ENCODE measurements at regions not wholly inside any gene's neighbourhood (a gene's known extent, or its start where the extent isn't known, plus 50 kb on each side); places are given as distances from the start of the nearest gene placed in this dataset.

- TF ChIP-seq FOS (IDR thresholded peaks at IDR 0.05; ENCODE audit: borderline replicate concordance, insufficient read depth, low read length) (no peak), CTCF (IDR thresholded peaks at IDR 0.05; ENCODE audit: extremely low read depth in 1 of 2, insufficient read depth in 1 of 2, low read depth in 1 of 2, low read length in 2 of 2) (no peak), POLR2A (IDR thresholded peaks at IDR 0.05; ENCODE audit: low read depth, low read length) (no peak), POLR2AphosphoS5 (IDR thresholded peaks at IDR 0.05; ENCODE audit: insufficient read depth, low read depth, low read length) (no peak), JUN (IDR thresholded peaks at IDR 0.05; ENCODE audit: borderline replicate concordance, insufficient read depth, insufficient read length, low read depth) (no peak), GATA2 (IDR thresholded peaks at IDR 0.05; ENCODE audit: insufficient read depth, insufficient read length, low read depth, low read length) (no peak), MYC (IDR thresholded peaks at IDR 0.05; ENCODE audit: low read depth, low read length) (no peak), EZH2 (IDR thresholded peaks at IDR 0.05; ENCODE audit: borderline replicate concordance, low read depth, low read length, severe bottlenecking) (no peak), MAX (IDR thresholded peaks at IDR 0.05; ENCODE audit: insufficient read depth, insufficient read length) (no peak)
- Histone ChIP-seq H2AFZ (ENCODE audit: low read depth, low read length) (no peak overlapping the region), H3K4me3 (replicated peaks in 1 of 3; ENCODE audit: insufficient read depth in 1 of 3, low read depth in 1 of 3, low read length in 3 of 3) (no peak overlapping the region), H3K36me3 (ENCODE audit: control insufficient read depth in 2 of 2, extremely low read depth in 1 of 2, insufficient read depth in 2 of 2, low read length in 2 of 2) (no peaks in the 10 kb centered on the region), H3K79me2 (ENCODE audit: control insufficient read depth, insufficient read depth, low read length) (no peaks in the 10 kb centered on the region), H3K27ac (ENCODE audit: insufficient read depth, low read depth, low read length) (no peak overlapping the region), H3K4me2 (ENCODE audit: insufficient read depth, low read length) (no peak overlapping the region), H4K20me1 (replicated peaks; ENCODE audit: control insufficient read depth, extremely low read depth, insufficient read depth, low read length) (no peaks in the 10 kb centered on the region), H3K9ac (replicated peaks; ENCODE audit: extremely low read depth, insufficient read depth, low read length) (no peak overlapping the region), H3K27me3 (ENCODE audit: control insufficient read depth in 2 of 2, insufficient read depth in 2 of 2, low read length in 2 of 2) (no peaks in the 10 kb centered on the region), H3K9me3 (replicated peaks; ENCODE audit: control insufficient read depth, insufficient read depth, low read length) (no peaks in the 10 kb centered on the region), H3K9me1 (replicated peaks; ENCODE audit: control insufficient read depth, extremely low read depth, insufficient read depth, low read length) (no peaks in the 10 kb centered on the region), H3K4me1 (ENCODE audit: control insufficient read depth, extremely low read depth, insufficient read depth, low read length) (no peaks in the 10 kb centered on the region)
- FAIRE-seq (no peak), DNase-seq (ENCODE audit: low read depth, low spot score) (no peak)
- ChIA-PET CTCF (interaction anchor here (2.6 kb wide), 1 partner anchor 8 kb away, joined by 9 read pairs; no protein-coding TSS in a partner anchor), POLR2A (no interaction called here)
- dilution Hi-C loops (cut with MboI; ENCODE audit: extremely low pct_ligation_motif_present, low sequenced_read_pairs): no loop called here
- BruUV-seq (replicated peaks): no TSS peak
- intact Hi-C loops (cut with micrococcal nuclease): no loop called here
Measured at GRCh38 chr13:76463314-76463713, 422.9 kb downstream of the KCTD12 start.

Measured in endothelial cell of umbilical vein (primary cell).